ENCODE measurements at regions not wholly inside any gene's neighbourhood (a gene's known extent, or its start where the extent isn't known, plus 50 kb on each side); places are given as distances from the start of the nearest gene placed in this dataset.

GRCh38 chr1:80896781-80897356, 903.9 kb upstream of the ADGRL2 start:
- H3K4me3 ChIP-seq (ENCODE audit: low read length) = no peak overlapping the region

DNA sequence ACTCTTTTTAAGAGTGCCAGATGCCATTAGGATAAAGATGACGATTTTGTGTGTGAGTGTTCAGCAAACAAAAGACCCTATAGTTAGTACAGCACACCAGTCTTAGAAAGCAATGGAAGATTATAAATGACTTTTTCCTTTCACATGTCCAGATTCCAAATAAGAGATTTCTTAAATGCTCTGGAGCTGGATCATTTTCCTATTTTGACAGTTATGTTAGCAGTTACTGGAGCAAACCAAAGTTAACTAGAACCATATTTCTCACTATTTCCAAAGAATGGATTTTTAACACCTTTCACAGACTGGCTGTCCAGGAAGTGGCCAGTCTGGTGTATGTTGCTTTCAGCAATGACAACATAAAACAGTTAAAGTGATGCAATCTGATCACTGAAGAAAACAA, 905.8 kb upstream of the ADGRL2 start:
- H3K9ac ChIP-seq (ENCODE audit: low read depth, low read length) = no peak overlapping the region
- H3K27me3 ChIP-seq (ENCODE audit: insufficient read depth, low read length) = no peaks in the 10 kb centered on the region
- H3K9me3 ChIP-seq (ENCODE audit: insufficient read depth, low read depth, low read length) = no peaks in the 10 kb centered on the region
- H3K36me3 ChIP-seq (ENCODE audit: insufficient read depth, low read depth, low read length) = no peaks in the 10 kb centered on the region
- H3K27ac ChIP-seq (ENCODE audit: low read length) = no peak overlapping the region
- no peak overlapping the region for H3K4me3 ChIP-seq (ENCODE audit: low read length)
- peaks cover 18% of the 10 kb centered on the region; the same call in 1 of the 2 replicates for H3K4me1 ChIP-seq (ENCODE audit: insufficient read depth, low read length)

More at GRCh38 chr1:80896781-80897356, 903.9 kb upstream of the ADGRL2 start:
- Histone ChIP-seq H3K36me3 (ENCODE audit: insufficient read depth, low read depth, low read length) (no peaks in the 10 kb centered on the region), H3K27ac (ENCODE audit: low read length) (no peak overlapping the region), H3K27me3 (ENCODE audit: insufficient read depth, low read length) (no peaks in the 10 kb centered on the region), H3K9me3 (ENCODE audit: insufficient read depth, low read depth, low read length) (no peaks in the 10 kb centered on the region), H3K4me1 (ENCODE audit: insufficient read depth, low read length) (peaks cover 18% of the 10 kb centered on the region; the same call in 1 of the 2 replicates), H3K9ac (ENCODE audit: low read depth, low read length) (no peak overlapping the region)

DNA sequence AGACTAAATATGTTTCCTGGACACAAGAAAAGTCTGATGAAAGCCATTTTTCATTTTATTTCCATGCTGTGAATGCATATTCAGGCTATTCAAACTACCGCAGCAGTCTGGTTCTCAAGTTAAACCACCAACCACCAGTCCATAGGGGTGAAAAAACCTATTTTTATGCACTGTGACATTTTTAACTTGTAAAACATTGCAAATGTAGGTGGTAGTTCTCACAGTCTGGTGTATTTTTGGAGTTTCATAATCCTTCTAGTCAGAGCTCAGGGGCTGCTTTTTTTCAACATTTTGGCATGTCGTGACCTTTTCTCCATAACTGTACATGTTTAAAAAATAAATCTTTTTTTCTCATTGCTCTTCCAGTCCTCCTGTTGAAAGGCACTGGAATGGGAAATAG, 907.6 kb upstream of the ADGRL2 start:
- no peak overlapping the region for H3K9ac ChIP-seq (ENCODE audit: low read depth, low read length)
- peaks cover 18% of the 10 kb centered on the region; the same call in 1 of the 2 replicates for H3K4me1 ChIP-seq (ENCODE audit: insufficient read depth, low read length)
- H3K9me3 ChIP-seq (ENCODE audit: insufficient read depth, low read depth, low read length) = no peaks in the 10 kb centered on the region
- no peaks in the 10 kb centered on the region for H3K36me3 ChIP-seq (ENCODE audit: insufficient read depth, low read depth, low read length)
- H3K27me3 ChIP-seq (ENCODE audit: insufficient read depth, low read length) = no peaks in the 10 kb centered on the region
- H3K4me3 ChIP-seq (ENCODE audit: low read length) = no peak overlapping the region
- H3K27ac ChIP-seq (ENCODE audit: low read length) = no peak overlapping the region

- no peaks in the 10 kb centered on the region for H3K36me3 ChIP-seq (ENCODE audit: insufficient read depth, low read depth, low read length)
- H3K27ac ChIP-seq (ENCODE audit: low read length) = no peak overlapping the region
- H3K9ac ChIP-seq (ENCODE audit: low read depth, low read length) = no peak overlapping the region
- H3K4me3 ChIP-seq (ENCODE audit: low read length) = no peak overlapping the region
- H3K4me1 ChIP-seq (ENCODE audit: insufficient read depth, low read length) = peaks cover 18% of the 10 kb centered on the region; the same call in 1 of the 2 replicates
- no peaks in the 10 kb centered on the region for H3K27me3 ChIP-seq (ENCODE audit: insufficient read depth, low read length)
- H3K9me3 ChIP-seq (ENCODE audit: insufficient read depth, low read depth, low read length) = no peaks in the 10 kb centered on the region
Measured at GRCh38 chr1:80892539-80892938, 908.2 kb upstream of the ADGRL2 start.

DNA sequence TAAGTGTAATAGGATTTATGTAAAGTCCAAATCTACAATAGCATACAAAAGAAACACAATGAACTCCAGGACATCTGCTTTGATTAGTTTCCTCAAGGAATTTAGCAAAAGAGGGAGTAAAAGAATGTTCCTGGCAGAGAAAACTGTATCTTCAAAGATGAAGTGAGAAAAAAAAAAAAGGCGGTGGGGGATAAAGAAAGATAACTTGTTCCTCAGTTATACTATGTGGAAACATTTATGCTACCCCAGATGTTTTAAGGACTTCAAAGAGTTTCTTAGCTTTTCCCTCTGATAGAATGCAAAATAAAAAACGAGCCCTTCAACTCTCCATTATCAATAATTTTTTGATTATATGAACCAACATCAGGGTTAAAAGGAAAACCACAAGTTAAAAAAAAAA, 908.9 kb upstream of the ADGRL2 start:
- no peak overlapping the region for H3K27ac ChIP-seq (ENCODE audit: low read length)
- H3K27me3 ChIP-seq (ENCODE audit: insufficient read depth, low read length) = no peaks in the 10 kb centered on the region
- H3K9ac ChIP-seq (ENCODE audit: low read depth, low read length) = no peak overlapping the region
- peaks cover 18% of the 10 kb centered on the region; the same call in 1 of the 2 replicates for H3K4me1 ChIP-seq (ENCODE audit: insufficient read depth, low read length)
- H3K9me3 ChIP-seq (ENCODE audit: insufficient read depth, low read depth, low read length) = no peaks in the 10 kb centered on the region
- no peak overlapping the region for H3K4me3 ChIP-seq (ENCODE audit: low read length)
- H3K36me3 ChIP-seq (ENCODE audit: insufficient read depth, low read depth, low read length) = no peaks in the 10 kb centered on the region

- H3K4me1 ChIP-seq (ENCODE audit: insufficient read depth, low read length) = no peaks in the 10 kb centered on the region
- no peaks in the 10 kb centered on the region for H3K9me3 ChIP-seq (ENCODE audit: insufficient read depth, low read depth, low read length)
Measured at GRCh38 chr1:80882553-80882952, 918.2 kb upstream of the ADGRL2 start.

DNA sequence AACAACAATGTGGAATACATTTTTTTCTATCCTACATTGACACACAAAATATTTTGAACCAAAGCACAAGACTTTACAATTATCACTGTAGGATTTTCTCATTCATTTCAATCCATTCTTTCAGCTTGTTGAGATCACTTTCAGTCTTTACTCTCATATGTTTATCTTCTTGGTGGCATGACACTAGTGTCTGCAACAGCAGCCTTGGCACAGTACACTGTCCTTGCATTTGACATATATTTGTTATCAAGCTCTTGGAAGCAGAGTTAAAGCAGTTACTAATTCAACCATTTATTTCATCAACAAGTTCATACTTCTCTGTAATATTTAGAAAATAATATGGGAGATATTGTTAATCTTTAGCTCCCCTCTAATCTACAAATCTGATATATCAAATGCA, 922.4 kb upstream of the ADGRL2 start:
- no peaks in the 10 kb centered on the region for H3K9me3 ChIP-seq (ENCODE audit: insufficient read depth, low read depth, low read length)
- no peak overlapping the region for H3K9ac ChIP-seq (ENCODE audit: low read depth, low read length)
- no peaks in the 10 kb centered on the region for H3K27me3 ChIP-seq (ENCODE audit: insufficient read depth, low read length)

More at GRCh38 chr1:80882553-80882952, 918.2 kb upstream of the ADGRL2 start:
- Histone ChIP-seq H3K27ac (ENCODE audit: low read length) (no peak overlapping the region), H3K27me3 (ENCODE audit: insufficient read depth, low read length) (no peaks in the 10 kb centered on the region), H3K9ac (ENCODE audit: low read depth, low read length) (no peak overlapping the region), H3K36me3 (ENCODE audit: insufficient read depth, low read depth, low read length) (no peaks in the 10 kb centered on the region), H3K4me3 (ENCODE audit: low read length) (no peak overlapping the region)

DNA sequence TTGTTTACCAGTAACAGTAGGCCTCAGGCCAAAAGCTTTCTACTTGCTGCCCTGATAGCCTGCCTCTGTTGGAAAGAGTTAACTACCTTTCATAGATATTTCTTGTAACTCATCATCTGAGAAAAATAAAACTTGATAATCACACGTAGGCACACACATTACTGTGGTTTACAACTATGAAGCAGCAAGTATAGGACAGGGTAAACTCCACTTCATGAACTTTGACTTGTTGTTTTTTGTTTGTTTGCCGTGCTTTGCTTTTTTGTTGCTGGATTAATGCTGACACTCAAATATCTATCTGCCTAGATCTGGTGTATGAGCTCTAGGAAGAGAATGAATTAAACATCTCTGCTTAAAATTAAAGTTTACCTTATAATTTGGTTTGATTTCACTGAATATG, 924.7 kb upstream of the ADGRL2 start:
- Histone ChIP-seq H3K27ac (ENCODE audit: low read length) (no peak overlapping the region), H3K36me3 (ENCODE audit: insufficient read depth, low read depth, low read length) (no peaks in the 10 kb centered on the region), H3K27me3 (ENCODE audit: insufficient read depth, low read length) (no peaks in the 10 kb centered on the region), H3K4me1 (ENCODE audit: insufficient read depth, low read length) (no peaks in the 10 kb centered on the region), H3K9me3 (ENCODE audit: insufficient read depth, low read depth, low read length) (no peaks in the 10 kb centered on the region), H3K9ac (ENCODE audit: low read depth, low read length) (no peak overlapping the region), H3K4me3 (ENCODE audit: low read length) (no peak overlapping the region)

More for the DNA sequence above, 922.4 kb upstream of the ADGRL2 start:
- no peak overlapping the region for H3K4me3 ChIP-seq (ENCODE audit: low read length)
- H3K36me3 ChIP-seq (ENCODE audit: insufficient read depth, low read depth, low read length) = no peaks in the 10 kb centered on the region
- no peak overlapping the region for H3K27ac ChIP-seq (ENCODE audit: low read length)
- H3K4me1 ChIP-seq (ENCODE audit: insufficient read depth, low read length) = no peaks in the 10 kb centered on the region

GRCh38 chr1:80869299-80869698, 931.4 kb upstream of the ADGRL2 start:
- no peaks in the 10 kb centered on the region for H3K27me3 ChIP-seq (ENCODE audit: insufficient read depth, low read length)
- no peak overlapping the region for H3K4me3 ChIP-seq (ENCODE audit: low read length)
- H3K27ac ChIP-seq (ENCODE audit: low read length) = no peak overlapping the region
- no peaks in the 10 kb centered on the region for H3K4me1 ChIP-seq (ENCODE audit: insufficient read depth, low read length)
- H3K9me3 ChIP-seq (ENCODE audit: insufficient read depth, low read depth, low read length) = no peaks in the 10 kb centered on the region
- H3K9ac ChIP-seq (ENCODE audit: low read depth, low read length) = no peak overlapping the region
- no peaks in the 10 kb centered on the region for H3K36me3 ChIP-seq (ENCODE audit: insufficient read depth, low read depth, low read length)

GRCh38 chr1:80847904-80848303, 952.8 kb upstream of the ADGRL2 start:
- Histone ChIP-seq H3K4me1 (ENCODE audit: insufficient read depth, low read length) (no peaks in the 10 kb centered on the region), H3K27ac (ENCODE audit: low read length) (no peak overlapping the region), H3K4me3 (ENCODE audit: low read length) (no peak overlapping the region), H3K36me3 (ENCODE audit: insufficient read depth, low read depth, low read length) (no peaks in the 10 kb centered on the region), H3K9me3 (ENCODE audit: insufficient read depth, low read depth, low read length) (0 out of 2 replicates have a peak, but pooled peaks cover 2% of the 10 kb centered on the region), H3K9ac (ENCODE audit: low read depth, low read length) (no peak overlapping the region), H3K27me3 (ENCODE audit: insufficient read depth, low read length) (no peaks in the 10 kb centered on the region)

DNA sequence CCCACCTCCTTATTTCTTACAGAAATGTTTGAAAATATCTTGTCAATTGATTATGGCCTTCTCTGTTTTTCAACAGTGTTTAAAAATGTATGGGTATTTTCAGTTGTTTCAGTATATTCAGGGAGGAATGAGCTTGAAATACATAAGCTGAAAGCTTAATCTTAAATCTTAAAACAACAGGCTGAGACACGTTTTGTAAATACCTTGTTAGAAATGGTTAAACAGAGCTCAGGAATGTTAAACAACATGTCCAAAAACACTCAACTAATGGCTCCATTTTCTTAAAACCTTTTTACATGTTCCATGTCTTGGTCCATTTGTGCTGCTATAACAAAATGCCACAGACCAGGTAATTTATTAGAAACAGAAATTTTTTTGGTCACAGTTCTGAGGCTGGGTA, 953.8 kb upstream of the ADGRL2 start:
- no peak overlapping the region for H3K9ac ChIP-seq (ENCODE audit: low read depth, low read length)
- H3K27me3 ChIP-seq (ENCODE audit: insufficient read depth, low read length) = no peaks in the 10 kb centered on the region
- H3K27ac ChIP-seq (ENCODE audit: low read length) = no peak overlapping the region
- 0 out of 2 replicates have a peak, but pooled peaks cover 4% of the 10 kb centered on the region for H3K9me3 ChIP-seq (ENCODE audit: insufficient read depth, low read depth, low read length)
- H3K4me1 ChIP-seq (ENCODE audit: insufficient read depth, low read length) = no peaks in the 10 kb centered on the region
- H3K4me3 ChIP-seq (ENCODE audit: low read length) = no peak overlapping the region
- H3K36me3 ChIP-seq (ENCODE audit: insufficient read depth, low read depth, low read length) = no peaks in the 10 kb centered on the region

- Histone ChIP-seq H3K4me1 (ENCODE audit: insufficient read depth, low read length) (no peaks in the 10 kb centered on the region), H3K36me3 (ENCODE audit: insufficient read depth, low read depth, low read length) (no peaks in the 10 kb centered on the region), H3K9me3 (ENCODE audit: insufficient read depth, low read depth, low read length) (peaks cover 8% of the 10 kb centered on the region), H3K27me3 (ENCODE audit: insufficient read depth, low read length) (no peaks in the 10 kb centered on the region), H3K27ac (ENCODE audit: low read length) (no peak overlapping the region), H3K4me3 (ENCODE audit: low read length) (no peak overlapping the region), H3K9ac (ENCODE audit: low read depth, low read length) (no peak overlapping the region)
Measured at GRCh38 chr1:80842796-80843195, 957.9 kb upstream of the ADGRL2 start.

Measured in iPS-20b (cell line).